Mesendoderm (in vitro differentiated cells): ENCODE measurements at regions not wholly inside any gene's neighbourhood (a gene's known extent, or its start where the extent isn't known, plus 50 kb on each side); places are given as distances from the start of the nearest gene placed in this dataset.

Experiments
- DNase-seq: peaks from one replicate; pipeline ENCODE4 v3.0.0; 2013
- H2AK5ac ChIP-seq: 2 replicates; pipeline ENCODE4 v1.6.1; 2013; ENCODE audit warnings: low read length, inconsistent platforms
- H2BK120ac ChIP-seq: 2 replicates; pipeline ENCODE4 v1.6.1; 2013; ENCODE audit warnings: low read depth, mild to moderate bottlenecking, low read length, moderate library complexity, mixed read lengths
- H2BK15ac ChIP-seq: replicated peaks from 2 replicates; pipeline ENCODE4 v1.6.1; 2013; ENCODE audit warnings: low read depth, mild to moderate bottlenecking, moderate library complexity
- H2BK5ac ChIP-seq: 2 replicates; pipeline ENCODE4 v1.6.1; 2013; ENCODE audit warnings: low read length, inconsistent platforms
- H3K18ac ChIP-seq: 2 replicates; pipeline ENCODE4 v1.6.1; 2013; ENCODE audit warnings: mild to moderate bottlenecking, low read length, mixed read lengths
- H3K23ac ChIP-seq: one replicate; pipeline ENCODE4 v1.6.1; 2013; ENCODE audit warnings: low read length
- H3K27ac ChIP-seq: 2 replicates; pipeline ENCODE4 v1.5.1; 2013; ENCODE audit warnings: low read depth, mild to moderate bottlenecking, inconsistent platforms, low read length, moderate library complexity
- H3K27me3 ChIP-seq: 2 replicates; pipeline ENCODE4 v1.6.1; 2013; ENCODE audit warnings: low read length, control low read depth, mild to moderate bottlenecking, inconsistent platforms; ENCODE audit not compliant: insufficient read depth, poor library complexity
- H3K36me3 ChIP-seq: 2 replicates; pipeline ENCODE4 v1.6.1; 2013; ENCODE audit warnings: low read length, inconsistent platforms; ENCODE audit not compliant: control insufficient read depth, insufficient read depth
- H3K4ac ChIP-seq: one replicate; pipeline ENCODE4 v1.6.1; 2013; ENCODE audit warnings: low read depth, mild to moderate bottlenecking, low read length, moderate library complexity
- H3K4me1 ChIP-seq: 2 replicates; pipeline ENCODE4 v1.6.1; 2013; ENCODE audit warnings: low read depth, low read length, inconsistent platforms; ENCODE audit not compliant: control insufficient read depth
- H3K4me2 ChIP-seq: 2 replicates; pipeline ENCODE4 v1.6.1; 2013; ENCODE audit warnings: low read length
- H3K4me3 ChIP-seq: 2 replicates; pipeline ENCODE4 v1.5.1; 2013; ENCODE audit warnings: mild to moderate bottlenecking, low read length
- H3K56ac ChIP-seq: one replicate; pipeline ENCODE4 v1.6.1; 2013; ENCODE audit warnings: low read length
- H3K79me1 ChIP-seq: 2 replicates; pipeline ENCODE4 v1.6.1; 2013; ENCODE audit warnings: low read length, inconsistent platforms
- H3K79me2 ChIP-seq: 2 replicates; pipeline ENCODE4 v1.6.1; 2013; ENCODE audit warnings: mild to moderate bottlenecking, low read length; ENCODE audit not compliant: control insufficient read depth, insufficient read depth
- H3K9ac ChIP-seq: 2 replicates; pipeline ENCODE4 v1.6.1; 2013; ENCODE audit warnings: low read length, inconsistent platforms
- H4K5ac ChIP-seq: one replicate; pipeline ENCODE4 v1.6.1; 2013; ENCODE audit warnings: low read length
- H4K8ac ChIP-seq: one replicate; pipeline ENCODE4 v1.6.1; 2013; ENCODE audit warnings: low read depth, mild to moderate bottlenecking, control low read depth, low read length, moderate library complexity
- WGBS: extraction: QIAGEN DNeasy Blood & Tissue Kit; methylation state at CpG from one replicate; pipeline ENCODE4 v1.1.7; 2013; ENCODE audit warnings: low lambda C conversion rate, missing lambda C conversion rate; ENCODE audit not compliant: insufficient coverage; ENCODE audit errors: extremely low coverage; 5-methylcytosine and 5-hydroxymethylcytosine counted together

- Histone ChIP-seq H3K36me3 (no peaks in the 10 kb centered on the region), H3K27ac (no peak overlapping the region), H2AK5ac (no peak overlapping the region), H3K79me2 (no peaks in the 10 kb centered on the region), H2BK5ac (no peak overlapping the region), H3K4ac (no peak overlapping the region), H2BK15ac (no peak overlapping the region), H2BK120ac (no peak overlapping the region), H3K18ac (no peak overlapping the region), H3K27me3 (no peaks in the 10 kb centered on the region), H4K5ac (no peak overlapping the region), H3K4me2 (no peak overlapping the region), H3K56ac (no peak overlapping the region), H3K4me1 (no peaks in the 10 kb centered on the region), H4K8ac (no peak overlapping the region), H3K23ac (no peak overlapping the region), H3K4me3 (no peak overlapping the region), H3K9ac (no peak overlapping the region), H3K79me1 (no peaks in the 10 kb centered on the region)
- no CpG with 5 or more reads among the region's 3 CpGs for WGBS
- no peak for DNase-seq
Measured at GRCh38 chr9:86839522-86839921, 107.8 kb downstream of the GAS1 start.

GRCh38 chr9:86838519-86839497 is 108.5 kb downstream of the GAS1 start:
- Histone ChIP-seq H3K4me3 (no peak overlapping the region), H3K4ac (no peak overlapping the region), H3K18ac (no peak overlapping the region), H3K4me1 (no peaks in the 10 kb centered on the region), H3K79me1 (no peaks in the 10 kb centered on the region), H4K5ac (no peak overlapping the region), H3K79me2 (no peaks in the 10 kb centered on the region), H3K27ac (no peak overlapping the region), H2BK5ac (no peak overlapping the region), H3K9ac (no peak overlapping the region), H3K36me3 (no peaks in the 10 kb centered on the region), H3K56ac (no peak overlapping the region), H3K27me3 (no peaks in the 10 kb centered on the region), H3K4me2 (no peak overlapping the region), H4K8ac (no peak overlapping the region), H2BK120ac (no peak overlapping the region), H3K23ac (no peak overlapping the region), H2AK5ac (no peak overlapping the region), H2BK15ac (no peak overlapping the region)
- no peak for DNase-seq
- no CpG with 5 or more reads among the region's 17 CpGs for WGBS

- Histone ChIP-seq H3K4me1 (no peaks in the 10 kb centered on the region), H3K18ac (no peak overlapping the region), H3K79me1 (no peaks in the 10 kb centered on the region), H4K5ac (no peak overlapping the region), H3K27me3 (no peaks in the 10 kb centered on the region), H2BK5ac (no peak overlapping the region), H4K8ac (no peak overlapping the region), H3K4ac (no peak overlapping the region), H3K79me2 (no peaks in the 10 kb centered on the region), H3K9ac (no peak overlapping the region), H2BK120ac (no peak overlapping the region), H3K4me3 (no peak overlapping the region), H3K4me2 (no peak overlapping the region), H3K56ac (no peak overlapping the region), H3K23ac (no peak overlapping the region), H2AK5ac (no peak overlapping the region), H3K36me3 (no peaks in the 10 kb centered on the region), H2BK15ac (no peak overlapping the region), H3K27ac (no peak overlapping the region)
- DNase-seq: no peak
- WGBS: no CpG with 5 or more reads among the region's 4 CpGs
Measured at GRCh38 chr9:86837345-86837744, 110.0 kb downstream of the GAS1 start.

- DNase-seq: no peak
- Histone ChIP-seq H3K27ac (no peak overlapping the region), H3K79me1 (no peaks in the 10 kb centered on the region)
Measured at GRCh38 chr9:86836797-86837196, 110.5 kb downstream of the GAS1 start.

GRCh38 chr9:86836266-86836665 is 111.0 kb downstream of the GAS1 start:
- no peaks in the 10 kb centered on the region for H3K79me2 ChIP-seq
- H4K8ac ChIP-seq: no peak overlapping the region
- H3K18ac ChIP-seq: no peak overlapping the region
- H2AK5ac ChIP-seq: no peak overlapping the region
- no peak overlapping the region for H2BK5ac ChIP-seq
- H3K23ac ChIP-seq: no peak overlapping the region
- no peak overlapping the region for H2BK120ac ChIP-seq
- H3K36me3 ChIP-seq: no peaks in the 10 kb centered on the region
- H3K27ac ChIP-seq: no peak overlapping the region
- no peak overlapping the region for H3K4ac ChIP-seq
- DNase-seq: no peak
- no peaks in the 10 kb centered on the region for H3K79me1 ChIP-seq
- H3K27me3 ChIP-seq: no peaks in the 10 kb centered on the region
- H2BK15ac ChIP-seq: no peak overlapping the region
- H4K5ac ChIP-seq: no peak overlapping the region
- H3K4me3 ChIP-seq: no peak overlapping the region
- no peak overlapping the region for H3K9ac ChIP-seq
- H3K4me1 ChIP-seq: no peaks in the 10 kb centered on the region
- no peak overlapping the region for H3K56ac ChIP-seq
- WGBS: no CpG with 5 or more reads among the region's 1 CpG
- H3K4me2 ChIP-seq: no peak overlapping the region

More at GRCh38 chr9:86836797-86837196, 110.5 kb downstream of the GAS1 start:
- Histone ChIP-seq H3K79me2 (no peaks in the 10 kb centered on the region), H3K4me1 (no peaks in the 10 kb centered on the region), H3K4me3 (no peak overlapping the region), H2BK15ac (no peak overlapping the region), H2BK120ac (no peak overlapping the region), H2BK5ac (no peak overlapping the region), H3K9ac (no peak overlapping the region), H3K23ac (no peak overlapping the region), H4K8ac (no peak overlapping the region), H3K18ac (no peak overlapping the region), H3K4ac (no peak overlapping the region), H3K4me2 (no peak overlapping the region), H2AK5ac (no peak overlapping the region), H3K27me3 (no peaks in the 10 kb centered on the region), H4K5ac (no peak overlapping the region), H3K36me3 (no peaks in the 10 kb centered on the region), H3K56ac (no peak overlapping the region)
- no CpG with 5 or more reads among the region's 5 CpGs for WGBS
